Stimulated activated naive CD4-positive, alpha-beta T cell treated with Interleukin-2 at 50 U/mL for 16 hours (primary cell): ENCODE measurements at regions not wholly inside any gene's neighbourhood (a gene's known extent, or its start where the extent isn't known, plus 50 kb on each side); places are given as distances from the start of the nearest gene placed in this dataset.

Experiments used
- DNase-seq: peaks from one replicate; lab custom pipeline; 2025; lab: John Stamatoyannopoulos, UW

- DNase-seq = no peak
Measured at GRCh38 chr7:148472406-148472805, 118.2 kb upstream of the C7orf33 start.

- no peak for DNase-seq
Measured at GRCh38 chr7:148473703-148474480, 116.7 kb upstream of the C7orf33 start.

GRCh38 chr7:148474481-148475025 is 116.0 kb upstream of the C7orf33 start:
- no peak for DNase-seq

GRCh38 chr7:148478551-148478950 is 112.0 kb upstream of the C7orf33 start:
- no peak for DNase-seq

- no peak for DNase-seq
Measured at GRCh38 chr7:148480479-148481146, 110.0 kb upstream of the C7orf33 start.

- DNase-seq = no peak
Measured at GRCh38 chr7:148481147-148481526, 109.4 kb upstream of the C7orf33 start.

GRCh38 chr7:148481971-148482626 is 108.5 kb upstream of the C7orf33 start:
- no peak for DNase-seq

- DNase-seq = no peak
Measured at GRCh38 chr7:148483515-148484308, 106.9 kb upstream of the C7orf33 start.

- DNase-seq = no peak
Measured at GRCh38 chr7:148484486-148484885, 106.1 kb upstream of the C7orf33 start.

GRCh38 chr7:148485618-148486017 is 104.9 kb upstream of the C7orf33 start:
- no peak for DNase-seq

GRCh38 chr7:148486937-148487336 is 103.6 kb upstream of the C7orf33 start:
- DNase-seq = no peak

- no peak for DNase-seq
Measured at GRCh38 chr7:148487912-148488311, 102.7 kb upstream of the C7orf33 start.

- DNase-seq = no peak
Measured at GRCh38 chr7:148489678-148490077, 100.9 kb upstream of the C7orf33 start.

GRCh38 chr7:148492157-148492860 is 98.3 kb upstream of the C7orf33 start:
- DNase-seq = no peak

- no peak for DNase-seq
Measured at GRCh38 chr7:148495605-148496004, 95.0 kb upstream of the C7orf33 start.

GRCh38 chr7:148500978-148501377 is 89.6 kb upstream of the C7orf33 start:
- no peak for DNase-seq

GRCh38 chr7:148503900-148504487 is 86.6 kb upstream of the C7orf33 start:
- no peak for DNase-seq

- DNase-seq = no peak
Measured at GRCh38 chr7:148505645-148506375, 84.8 kb upstream of the C7orf33 start.

GRCh38 chr7:148507064-148507573 is 83.4 kb upstream of the C7orf33 start:
- peak; percentile 10 for DNase-seq

- DNase-seq = peak; percentile 16
Measured at GRCh38 chr7:148507787-148508186, 82.8 kb upstream of the C7orf33 start.
